ENCODE measurements at regions not wholly inside any gene's neighbourhood (a gene's known extent, or its start where the extent isn't known, plus 50 kb on each side); places are given as distances from the start of the nearest gene placed in this dataset.

DNA sequence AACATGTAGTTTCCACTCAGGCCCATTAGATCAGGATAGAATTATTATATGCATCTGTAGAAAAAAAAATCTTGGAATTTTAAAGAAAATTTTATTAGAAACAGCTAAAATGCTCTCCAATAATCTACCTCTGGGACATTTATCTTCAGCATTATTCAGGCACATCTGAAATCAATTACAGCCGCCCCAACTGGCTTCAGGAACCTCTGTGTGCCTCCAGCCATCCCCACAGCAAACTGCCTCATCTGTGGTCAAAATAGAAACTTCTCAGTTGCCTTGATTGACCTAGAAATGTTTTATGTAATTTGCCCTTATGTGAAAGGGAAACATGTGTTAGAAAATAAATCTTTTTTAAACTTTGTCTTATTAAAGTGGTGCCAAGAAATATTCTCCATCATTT is 120.1 kb upstream of the LPAR1 start:
- TF ChIP-seq, protein P1, sequence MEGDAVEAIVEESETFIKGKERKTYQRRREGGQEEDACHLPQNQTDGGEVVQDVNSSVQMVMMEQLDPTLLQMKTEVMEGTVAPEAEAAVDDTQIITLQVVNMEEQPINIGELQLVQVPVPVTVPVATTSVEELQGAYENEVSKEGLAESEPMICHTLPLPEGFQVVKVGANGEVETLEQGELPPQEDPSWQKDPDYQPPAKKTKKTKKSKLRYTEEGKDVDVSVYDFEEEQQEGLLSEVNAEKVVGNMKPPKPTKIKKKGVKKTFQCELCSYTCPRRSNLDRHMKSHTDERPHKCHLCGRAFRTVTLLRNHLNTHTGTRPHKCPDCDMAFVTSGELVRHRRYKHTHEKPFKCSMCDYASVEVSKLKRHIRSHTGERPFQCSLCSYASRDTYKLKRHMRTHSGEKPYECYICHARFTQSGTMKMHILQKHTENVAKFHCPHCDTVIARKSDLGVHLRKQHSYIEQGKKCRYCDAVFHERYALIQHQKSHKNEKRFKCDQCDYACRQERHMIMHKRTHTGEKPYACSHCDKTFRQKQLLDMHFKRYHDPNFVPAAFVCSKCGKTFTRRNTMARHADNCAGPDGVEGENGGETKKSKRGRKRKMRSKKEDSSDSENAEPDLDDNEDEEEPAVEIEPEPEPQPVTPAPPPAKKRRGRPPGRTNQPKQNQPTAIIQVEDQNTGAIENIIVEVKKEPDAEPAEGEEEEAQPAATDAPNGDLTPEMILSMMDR (IDR thresholded peaks at IDR 0.05; ENCODE audit: low read length) = no peak
- TF ChIP-seq EZH2 (IDR thresholded peaks at IDR 0.05; ENCODE audit: borderline replicate concordance, low read length) = no peak
